ENCODE measurements at regions not wholly inside any gene's neighbourhood (a gene's known extent, or its start where the extent isn't known, plus 50 kb on each side); places are given as distances from the start of the nearest gene placed in this dataset.
A peak's percentile ranks its signal among the peaks of the same experiment; 100 is the strongest.

GRCh38 chr7:47088329-47089067 is 493.4 kb downstream of the TNS3 start:
- peak; percentile 53 to 85 (median 83) for TF ChIP-seq CTCF (IDR thresholded peaks at IDR 0.05)
- TF ChIP-seq POLR2AphosphoS5 (IDR thresholded peaks at IDR 0.05; ENCODE audit: insufficient read depth in 1 of 2, low read depth in 1 of 2) = no peak
- TF ChIP-seq POLR2A (IDR thresholded peaks at IDR 0.05) = no peak
